NCI-H2227 treated with DMSO at 0.1 percent for 48 hours (cell line): ENCODE measurements at regions not wholly inside any gene's neighbourhood (a gene's known extent, or its start where the extent isn't known, plus 50 kb on each side); places are given as distances from the start of the nearest gene placed in this dataset.
"Not testable (repeated sequence)": the region's sequence is repeated elsewhere in the genome, so short reads cannot be mapped to it uniquely, and the experiment has no call there.

Experiments
- DNase-seq: peaks from one replicate; lab custom pipeline; 2025; lab: John Stamatoyannopoulos, UW

GRCh38 chr9:79387101-79387835, 184.5 kb upstream of the TLE4 start:
- DNase-seq = no peak

DNA sequence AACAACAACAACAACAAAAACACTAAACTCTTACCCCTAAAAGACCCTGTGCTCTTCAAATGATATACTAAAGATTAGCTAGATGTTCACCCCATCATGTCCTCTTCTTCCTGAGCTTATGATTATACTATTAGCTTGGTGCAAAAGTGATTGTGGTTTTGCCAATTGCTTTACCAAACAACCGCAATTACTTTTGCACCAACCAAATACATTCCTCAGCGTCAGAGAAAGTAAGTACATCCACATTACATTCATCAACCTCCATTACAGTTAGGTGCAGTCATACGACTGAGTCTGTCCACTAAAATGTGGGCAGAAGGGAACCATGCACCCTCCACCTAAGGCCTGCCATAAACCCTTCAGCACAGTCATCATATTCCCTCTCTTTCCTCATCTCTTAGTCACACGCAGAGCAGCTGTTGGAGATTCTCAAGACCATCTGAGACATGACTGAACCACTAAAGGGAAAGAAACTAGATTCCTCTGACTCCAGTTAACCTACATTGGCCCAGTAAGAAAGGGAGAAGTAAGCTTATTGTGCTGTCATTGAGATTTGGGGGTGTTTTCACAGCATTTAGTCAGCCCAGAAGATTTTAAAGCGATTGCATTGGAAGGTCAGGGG, 181.6 kb upstream of the TLE4 start:
- no peak for DNase-seq

- no peak for DNase-seq
Observed at GRCh38 chr9:79390781-79391770, 180.7 kb upstream of the TLE4 start.

- no peak for DNase-seq
Observed at GRCh38 chr9:79395228-79395627, 176.5 kb upstream of the TLE4 start.

DNA sequence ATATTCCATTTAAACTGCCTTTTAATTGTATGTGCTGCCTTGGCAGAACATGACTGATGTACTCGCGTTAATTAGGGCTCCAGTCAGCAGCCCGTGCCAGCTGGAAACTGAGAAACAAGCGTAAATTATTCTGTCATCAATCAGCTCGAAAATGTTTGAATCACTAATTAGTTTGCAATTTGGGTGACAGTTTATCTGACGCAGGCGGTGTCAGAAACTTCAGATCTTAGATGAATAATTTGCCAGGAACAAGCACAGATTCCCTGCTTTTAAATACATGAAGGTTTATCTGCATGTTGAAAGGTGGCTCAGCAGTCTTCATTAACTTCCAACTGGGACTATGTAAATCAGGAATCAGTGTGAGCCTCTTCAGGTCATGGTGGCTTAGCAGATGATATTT, 176.0 kb upstream of the TLE4 start:
- no peak for DNase-seq

DNA sequence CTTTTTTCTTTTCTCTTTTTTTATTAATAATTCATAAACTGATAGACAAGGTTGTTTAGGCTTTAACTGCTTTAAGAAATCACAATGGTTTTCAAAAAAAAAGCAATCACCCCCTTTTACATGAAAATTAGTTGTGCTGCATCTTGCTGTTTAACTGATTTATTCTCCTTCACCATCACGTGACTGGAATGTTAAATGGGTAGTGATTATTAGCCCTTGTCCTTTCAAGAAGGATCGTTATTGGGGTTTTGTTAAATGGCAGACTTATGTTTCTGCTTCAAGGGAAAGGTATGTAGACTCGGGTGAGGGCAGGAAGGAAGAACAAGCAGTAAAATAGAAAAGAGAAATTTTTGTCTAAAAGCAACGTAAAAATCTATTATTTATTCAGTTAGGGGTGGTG, 175.6 kb upstream of the TLE4 start:
- DNase-seq = no peak

- DNase-seq = no peak
Observed at GRCh38 chr9:79403495-79403894, 168.3 kb upstream of the TLE4 start.

- DNase-seq = no peak
Observed at GRCh38 chr9:79408200-79408599, 163.6 kb upstream of the TLE4 start.

GRCh38 chr9:79408617-79409016, 163.1 kb upstream of the TLE4 start:
- DNase-seq = no peak

DNA sequence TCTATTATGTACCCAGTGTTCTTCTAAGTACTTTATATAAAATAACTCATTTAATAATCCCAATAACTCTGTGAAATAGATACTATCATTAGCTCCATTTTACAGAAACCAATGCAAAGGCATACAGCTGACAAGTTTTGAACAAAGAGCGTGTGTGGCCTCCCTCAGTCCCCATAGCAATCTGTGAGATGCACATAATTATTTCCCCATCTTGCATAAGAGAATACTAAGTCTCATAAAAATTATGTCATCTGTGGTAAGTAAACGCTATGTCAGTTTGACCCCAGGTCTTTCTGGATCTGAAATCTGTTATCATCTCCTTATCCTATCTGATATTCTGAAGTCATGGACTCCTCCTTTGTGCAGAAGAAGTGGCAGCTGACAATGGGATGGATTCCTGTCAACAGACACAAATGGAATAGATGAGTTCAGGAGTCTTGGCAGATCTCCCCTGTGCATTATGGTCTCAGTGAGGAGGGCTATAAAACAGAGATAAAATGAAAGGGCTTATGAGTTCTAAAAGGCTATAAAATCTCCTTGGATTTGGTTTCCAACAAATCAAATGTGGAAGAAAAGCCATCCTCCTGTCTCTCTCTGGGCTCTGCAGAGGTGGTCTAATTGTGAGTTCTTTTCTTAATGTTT, 162.5 kb upstream of the TLE4 start:
- DNase-seq = no peak

GRCh38 chr9:79425840-79426239, 145.9 kb upstream of the TLE4 start:
- DNase-seq = no peak

- no peak for DNase-seq
Observed at GRCh38 chr9:79428422-79428821, 143.3 kb upstream of the TLE4 start.

DNA sequence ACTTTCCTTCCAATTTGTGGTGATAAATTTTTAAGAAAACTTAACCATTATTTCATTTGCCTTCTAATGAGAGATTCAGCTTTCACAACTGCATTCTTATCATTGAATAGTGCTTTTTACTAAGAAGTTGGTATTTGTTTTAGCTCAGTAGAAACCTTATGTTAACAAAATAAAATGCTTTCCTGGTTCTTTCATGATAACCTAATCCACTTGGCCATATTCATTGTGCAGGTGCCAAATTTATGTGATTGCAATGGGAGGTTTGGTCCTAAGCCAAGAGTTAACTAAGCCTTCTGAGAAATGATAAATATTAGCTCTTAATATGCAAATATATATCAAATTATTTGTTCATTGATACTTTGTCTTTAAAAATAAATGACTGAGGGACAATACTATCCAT, 141.1 kb upstream of the TLE4 start:
- no peak for DNase-seq

DNA sequence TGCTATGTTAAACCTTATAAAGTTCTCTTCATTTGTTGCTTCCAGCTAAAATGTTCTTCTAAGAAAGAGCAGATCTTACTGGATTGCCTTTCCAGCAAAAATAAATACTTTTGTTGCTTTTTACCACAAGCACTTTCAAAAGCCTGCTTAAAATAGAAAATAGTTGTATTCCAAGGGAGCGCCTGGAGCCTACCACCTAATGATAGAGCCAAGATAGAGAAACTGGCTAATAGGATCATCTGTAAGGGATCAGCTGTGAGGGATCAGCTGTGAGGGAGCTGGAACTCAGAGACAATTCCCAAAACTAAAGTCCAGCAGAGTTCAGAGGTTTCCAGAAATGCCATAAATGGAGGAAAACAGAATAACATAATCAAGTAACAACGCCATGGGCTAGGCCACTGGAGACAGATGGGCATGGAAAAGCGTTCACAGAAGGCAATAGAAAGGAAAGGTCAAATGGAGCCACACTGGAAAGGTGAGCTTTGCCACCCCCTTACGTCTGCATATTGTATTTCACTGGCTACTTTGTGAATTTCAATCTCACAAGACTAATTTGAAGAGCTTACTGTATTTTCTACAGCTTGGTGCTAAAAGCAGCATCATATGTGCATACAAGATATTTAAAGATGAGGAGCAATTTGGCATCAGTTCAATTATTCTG, 140.6 kb upstream of the TLE4 start:
- DNase-seq = no peak

- DNase-seq = no peak
Observed at GRCh38 chr9:79432485-79432884, 139.3 kb upstream of the TLE4 start.

GRCh38 chr9:79433703-79434102, 138.1 kb upstream of the TLE4 start:
- DNase-seq = no peak

GRCh38 chr9:79439221-79439620, 132.5 kb upstream of the TLE4 start:
- not testable (repeated sequence) for DNase-seq

- DNase-seq = no peak
Observed at GRCh38 chr9:79446523-79447307, 125.0 kb upstream of the TLE4 start.

- DNase-seq = no peak
Observed at GRCh38 chr9:79447308-79447605, 124.5 kb upstream of the TLE4 start.

- no peak for DNase-seq
Observed at GRCh38 chr9:79447762-79448161, 124.0 kb upstream of the TLE4 start.

GRCh38 chr9:79452265-79452664, 119.5 kb upstream of the TLE4 start:
- no peak for DNase-seq
